ENCODE measurements at regions not wholly inside any gene's neighbourhood (a gene's known extent, or its start where the extent isn't known, plus 50 kb on each side); places are given as distances from the start of the nearest gene placed in this dataset.
"Not testable (repeated sequence)": the region's sequence is repeated elsewhere in the genome, so short reads cannot be mapped to it uniquely, and the experiment has no call there.

DNA sequence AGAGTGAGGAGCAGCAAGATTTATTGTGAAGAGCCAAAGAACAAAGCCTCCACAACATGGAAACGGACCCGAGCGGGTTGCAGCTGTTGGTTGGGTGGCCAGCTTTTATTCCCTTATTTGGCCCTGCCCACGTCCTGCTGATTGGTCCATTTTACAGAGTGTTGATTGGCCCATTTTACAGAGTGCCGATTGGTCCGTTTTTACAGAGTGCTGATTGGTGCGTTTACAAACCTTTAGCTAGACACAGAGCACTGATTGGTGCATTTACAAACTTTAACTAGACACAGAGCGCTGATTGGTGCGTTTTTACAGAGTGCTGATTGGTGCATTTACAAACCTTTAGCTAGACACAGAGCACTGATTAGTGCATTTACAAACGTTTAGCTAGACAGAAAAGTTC is 592.3 kb upstream of the C16orf82 start:
- DNase-seq, H3K27ac Mint-ChIP-seq, H3K4me3 Mint-ChIP-seq, CTCF ChIA-PET, H3K27me3 Mint-ChIP-seq, H3K4me1 Mint-ChIP-seq, H3K36me3 Mint-ChIP-seq, H3K9me3 Mint-ChIP-seq: not testable (repeated sequence)

DNA sequence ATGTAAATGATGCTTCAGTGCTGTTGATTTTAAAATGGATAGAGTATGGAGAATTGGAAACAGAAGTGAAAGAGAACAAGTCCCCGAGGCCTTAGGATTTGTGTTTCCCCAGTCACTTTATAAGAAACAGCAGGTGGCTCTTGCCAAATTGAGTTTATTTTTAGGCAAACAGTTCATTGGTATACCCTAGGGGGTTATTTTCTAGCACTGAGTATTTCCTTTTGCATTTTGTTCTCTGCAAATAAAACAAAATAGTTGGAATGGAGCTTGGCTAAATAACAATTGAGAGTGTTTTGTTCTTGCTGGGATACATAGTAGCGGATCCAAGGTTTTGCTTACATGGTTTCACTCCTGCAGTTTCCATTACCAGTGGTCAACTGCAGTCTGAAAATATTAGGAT is 591.1 kb upstream of the C16orf82 start:
- Mint-ChIP-seq H3K4me1 (peaks cover 1% of the 10 kb centered on the region), H3K4me3 (no peak overlapping the region), H3K27me3 (peaks cover 9% of the 10 kb centered on the region), H3K9me3 (peaks cover 7% of the 10 kb centered on the region), H3K27ac (no peak overlapping the region), H3K36me3 (no peaks in the 10 kb centered on the region)
- CTCF ChIA-PET = no interaction called here
- no peak for DNase-seq

GRCh38 chr16:26491101-26491670 is 575.5 kb upstream of the C16orf82 start:
- H3K27ac Mint-ChIP-seq = no peak overlapping the region
- H3K4me1 Mint-ChIP-seq = no peaks in the 10 kb centered on the region
- peaks cover 13% of the 10 kb centered on the region for H3K27me3 Mint-ChIP-seq
- no peak for DNase-seq
- CTCF ChIA-PET = interaction anchor here (1.0 kb wide), 1 partner anchor 155 kb away, joined by 3 read pairs; no protein-coding TSS in a partner anchor
- no peaks in the 10 kb centered on the region for H3K9me3 Mint-ChIP-seq
- no peak overlapping the region for H3K4me3 Mint-ChIP-seq
- no peaks in the 10 kb centered on the region for H3K36me3 Mint-ChIP-seq

GRCh38 chr16:26491962-26492361 is 574.8 kb upstream of the C16orf82 start:
- peaks cover 13% of the 10 kb centered on the region for H3K27me3 Mint-ChIP-seq
- CTCF ChIA-PET = interaction anchor here (1.0 kb wide), 1 partner anchor 154 kb away, joined by 3 read pairs; no protein-coding TSS in a partner anchor
- no peaks in the 10 kb centered on the region for H3K4me1 Mint-ChIP-seq
- H3K9me3 Mint-ChIP-seq = no peaks in the 10 kb centered on the region
- H3K27ac Mint-ChIP-seq = no peak overlapping the region
- DNase-seq = no peak
- no peaks in the 10 kb centered on the region for H3K36me3 Mint-ChIP-seq
- H3K4me3 Mint-ChIP-seq = no peak overlapping the region

GRCh38 chr16:26493751-26494150 is 573.0 kb upstream of the C16orf82 start:
- Mint-ChIP-seq H3K9me3 (no peaks in the 10 kb centered on the region), H3K4me3 (no peak overlapping the region), H3K4me1 (no peaks in the 10 kb centered on the region), H3K36me3 (no peaks in the 10 kb centered on the region), H3K27ac (no peak overlapping the region), H3K27me3 (peaks cover 22% of the 10 kb centered on the region)
- CTCF ChIA-PET = no interaction called here
- no peak for DNase-seq

- no peak overlapping the region for H3K4me3 Mint-ChIP-seq
Observed at GRCh38 chr16:26497896-26498295, 568.8 kb upstream of the C16orf82 start.

GRCh38 chr16:26500326-26500725 is 566.4 kb upstream of the C16orf82 start:
- no peaks in the 10 kb centered on the region for H3K36me3 Mint-ChIP-seq
- DNase-seq = no peak
- no peak overlapping the region for H3K27ac Mint-ChIP-seq
- no peaks in the 10 kb centered on the region for H3K4me1 Mint-ChIP-seq
- CTCF ChIA-PET = no interaction called here
- H3K9me3 Mint-ChIP-seq = no peaks in the 10 kb centered on the region
- H3K4me3 Mint-ChIP-seq = no peak overlapping the region
- H3K27me3 Mint-ChIP-seq = peaks cover 30% of the 10 kb centered on the region

More at GRCh38 chr16:26497896-26498295, 568.8 kb upstream of the C16orf82 start:
- Mint-ChIP-seq H3K36me3 (no peaks in the 10 kb centered on the region), H3K27me3 (peaks cover 31% of the 10 kb centered on the region), H3K9me3 (no peaks in the 10 kb centered on the region), H3K27ac (no peak overlapping the region), H3K4me1 (no peaks in the 10 kb centered on the region)
- no peak for DNase-seq
- CTCF ChIA-PET = no interaction called here

GRCh38 chr16:26505496-26505895 is 561.2 kb upstream of the C16orf82 start:
- Mint-ChIP-seq H3K27me3 (peaks cover 26% of the 10 kb centered on the region), H3K36me3 (no peaks in the 10 kb centered on the region), H3K4me3 (no peak overlapping the region), H3K27ac (no peak overlapping the region), H3K4me1 (no peaks in the 10 kb centered on the region), H3K9me3 (no peaks in the 10 kb centered on the region)
- no peak for DNase-seq
- CTCF ChIA-PET = no interaction called here

GRCh38 chr16:26508946-26509345 is 557.8 kb upstream of the C16orf82 start:
- H3K4me3 Mint-ChIP-seq, DNase-seq, H3K36me3 Mint-ChIP-seq, H3K9me3 Mint-ChIP-seq, H3K4me1 Mint-ChIP-seq, H3K27ac Mint-ChIP-seq, CTCF ChIA-PET: not testable (repeated sequence)
- H3K27me3 Mint-ChIP-seq = peaks cover 22% of the 10 kb centered on the region

DNA sequence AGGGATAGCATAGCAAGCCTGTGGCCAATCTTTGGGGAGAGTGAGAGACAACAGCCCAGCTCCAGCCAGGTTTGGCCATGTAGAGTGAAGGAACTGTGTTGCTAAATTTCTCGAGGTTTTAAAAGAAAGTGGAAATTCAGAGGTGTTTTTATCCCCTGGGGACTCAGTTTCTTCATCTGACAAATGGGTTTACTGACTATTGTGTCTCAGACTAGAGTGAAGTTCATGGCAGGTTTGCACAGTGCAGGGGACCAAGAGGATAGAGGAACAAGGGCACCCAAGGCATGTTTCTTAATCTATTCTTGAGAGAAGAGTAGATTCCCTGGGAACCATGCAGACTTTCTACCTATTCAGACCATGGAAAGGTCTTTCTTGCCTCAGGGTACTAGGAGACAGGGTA is 555.8 kb upstream of the C16orf82 start:
- Mint-ChIP-seq H3K4me1 (no peaks in the 10 kb centered on the region), H3K27me3 (peaks cover 25% of the 10 kb centered on the region), H3K4me3 (no peak overlapping the region), H3K36me3 (no peaks in the 10 kb centered on the region), H3K9me3 (no peaks in the 10 kb centered on the region), H3K27ac (no peak overlapping the region)
- CTCF ChIA-PET = no interaction called here
- no peak for DNase-seq

DNA sequence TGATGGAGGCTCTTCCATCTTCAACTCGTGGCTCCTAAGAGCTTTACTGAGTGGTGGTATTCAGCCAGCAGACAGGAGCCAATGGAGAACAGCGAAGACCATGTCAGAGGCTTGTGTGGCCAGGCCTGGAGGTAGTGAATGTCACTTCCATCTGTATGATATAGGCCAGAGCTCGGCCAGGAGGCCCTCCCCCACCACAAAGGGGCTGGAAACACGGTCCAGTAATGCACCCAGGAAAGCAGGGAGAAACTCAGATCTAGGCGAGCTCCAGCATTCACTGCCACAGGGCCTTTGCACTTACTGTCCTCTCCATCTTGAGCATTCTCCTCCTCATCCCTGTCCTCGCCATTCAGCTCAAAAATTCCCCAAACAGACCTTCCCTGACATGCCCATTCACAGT is 555.3 kb upstream of the C16orf82 start:
- Mint-ChIP-seq H3K4me3 (no peak overlapping the region), H3K9me3 (no peaks in the 10 kb centered on the region), H3K4me1 (no peaks in the 10 kb centered on the region), H3K36me3 (no peaks in the 10 kb centered on the region), H3K27me3 (peaks cover 25% of the 10 kb centered on the region), H3K27ac (no peak overlapping the region)
- CTCF ChIA-PET = no interaction called here
- no peak for DNase-seq

- CTCF ChIA-PET = no interaction called here
- DNase-seq = no peak
- no peak overlapping the region for H3K27ac Mint-ChIP-seq
- no peaks in the 10 kb centered on the region for H3K9me3 Mint-ChIP-seq
- H3K27me3 Mint-ChIP-seq = peaks cover 21% of the 10 kb centered on the region
- H3K36me3 Mint-ChIP-seq = no peaks in the 10 kb centered on the region
- no peaks in the 10 kb centered on the region for H3K4me1 Mint-ChIP-seq
- no peak overlapping the region for H3K4me3 Mint-ChIP-seq
Observed at GRCh38 chr16:26521626-26522025, 545.1 kb upstream of the C16orf82 start.

GRCh38 chr16:26524281-26524680 is 542.4 kb upstream of the C16orf82 start:
- Mint-ChIP-seq H3K4me3 (no peak overlapping the region), H3K27ac (no peak overlapping the region)

GRCh38 chr16:26524846-26525245 is 541.9 kb upstream of the C16orf82 start:
- DNase-seq = no peak
- no peak overlapping the region for H3K27ac Mint-ChIP-seq
- no peak overlapping the region for H3K4me3 Mint-ChIP-seq
- CTCF ChIA-PET = no interaction called here
- no peaks in the 10 kb centered on the region for H3K4me1 Mint-ChIP-seq
- H3K9me3 Mint-ChIP-seq = no peaks in the 10 kb centered on the region
- peaks cover 28% of the 10 kb centered on the region for H3K27me3 Mint-ChIP-seq
- H3K36me3 Mint-ChIP-seq = no peaks in the 10 kb centered on the region

More at GRCh38 chr16:26524281-26524680, 542.4 kb upstream of the C16orf82 start:
- Mint-ChIP-seq H3K9me3 (no peaks in the 10 kb centered on the region), H3K36me3 (no peaks in the 10 kb centered on the region), H3K4me1 (no peaks in the 10 kb centered on the region), H3K27me3 (peaks cover 28% of the 10 kb centered on the region)
- CTCF ChIA-PET = no interaction called here
- DNase-seq = no peak

- DNase-seq = no peak
- H3K36me3 Mint-ChIP-seq = no peaks in the 10 kb centered on the region
- H3K27me3 Mint-ChIP-seq = peaks cover 29% of the 10 kb centered on the region
- H3K4me1 Mint-ChIP-seq = no peaks in the 10 kb centered on the region
- no peak overlapping the region for H3K4me3 Mint-ChIP-seq
- CTCF ChIA-PET = interaction anchor here (1.3 kb wide), 1 partner anchor 16 kb away, joined by 4 read pairs; no protein-coding TSS in a partner anchor
- H3K27ac Mint-ChIP-seq = no peak overlapping the region
- H3K9me3 Mint-ChIP-seq = no peaks in the 10 kb centered on the region
Observed at GRCh38 chr16:26525856-26526255, 540.9 kb upstream of the C16orf82 start.

GRCh38 chr16:26526633-26527032 is 540.1 kb upstream of the C16orf82 start:
- CTCF ChIA-PET = interaction anchor here (1.3 kb wide), 1 partner anchor 17 kb away, joined by 4 read pairs; no protein-coding TSS in a partner anchor
- Mint-ChIP-seq H3K9me3 (no peaks in the 10 kb centered on the region), H3K4me3 (no peak overlapping the region), H3K4me1 (no peaks in the 10 kb centered on the region), H3K27ac (no peak overlapping the region), H3K27me3 (peaks cover 30% of the 10 kb centered on the region), H3K36me3 (no peaks in the 10 kb centered on the region)
- no peak for DNase-seq
